ENCODE measurements at regions not wholly inside any gene's neighbourhood (a gene's known extent, or its start where the extent isn't known, plus 50 kb on each side); places are given as distances from the start of the nearest gene placed in this dataset.

DNA sequence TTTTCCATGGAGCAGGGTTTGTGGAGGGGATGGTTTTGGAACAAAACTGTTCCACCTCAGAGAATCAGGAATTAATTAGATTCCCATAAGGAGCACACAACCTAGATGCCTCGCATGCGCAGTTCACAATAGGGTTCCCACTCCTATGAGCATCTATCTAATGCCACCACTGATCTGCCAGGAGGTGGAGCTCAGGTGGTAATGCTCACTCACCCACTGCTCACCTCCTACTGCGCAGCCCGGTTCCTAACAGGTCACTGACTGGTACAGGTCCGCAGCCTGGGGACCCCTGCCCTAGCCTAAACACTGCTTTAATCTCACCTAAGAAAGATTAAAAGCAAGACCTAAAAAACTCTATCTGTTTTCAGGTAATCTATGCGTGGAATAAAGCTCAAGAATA is 553.0 kb downstream of the JRKL start:
- no peak for TF ChIP-seq CTCF (IDR thresholded peaks at IDR 0.05; ENCODE audit: low read length)
- no peak for TF ChIP-seq EZH2 (IDR thresholded peaks at IDR 0.05; ENCODE audit: borderline replicate concordance, low read length)
